ENCODE measurements at regions not wholly inside any gene's neighbourhood (a gene's known extent, or its start where the extent isn't known, plus 50 kb on each side); places are given as distances from the start of the nearest gene placed in this dataset.
A peak's percentile ranks its signal among the peaks of the same experiment; 100 is the strongest.
"Not testable (repeated sequence)": the region's sequence is repeated elsewhere in the genome, so short reads cannot be mapped to it uniquely, and the experiment has no call there.

DNA sequence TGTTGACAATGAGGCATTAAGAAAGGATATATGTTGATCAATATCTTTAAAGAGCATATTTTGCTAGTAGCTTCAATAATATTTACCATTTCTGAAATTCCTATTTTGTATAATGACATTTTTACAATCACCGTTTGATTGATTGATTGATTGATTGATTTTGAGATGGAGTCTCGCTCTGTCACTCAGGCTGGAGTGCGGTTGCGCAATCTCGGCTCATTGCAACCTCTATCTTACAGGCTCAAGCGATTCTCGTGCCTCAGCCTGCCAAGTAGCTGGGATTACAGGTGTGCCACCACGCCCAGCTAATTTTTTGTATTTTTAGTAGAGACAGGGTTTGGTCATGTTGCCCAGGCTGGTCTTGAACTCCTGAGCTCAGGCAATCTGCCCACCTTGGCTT, 150.9 kb upstream of the TEX13D start:
- not testable (repeated sequence) for DNase-seq (ENCODE audit: low spot score)

DNA sequence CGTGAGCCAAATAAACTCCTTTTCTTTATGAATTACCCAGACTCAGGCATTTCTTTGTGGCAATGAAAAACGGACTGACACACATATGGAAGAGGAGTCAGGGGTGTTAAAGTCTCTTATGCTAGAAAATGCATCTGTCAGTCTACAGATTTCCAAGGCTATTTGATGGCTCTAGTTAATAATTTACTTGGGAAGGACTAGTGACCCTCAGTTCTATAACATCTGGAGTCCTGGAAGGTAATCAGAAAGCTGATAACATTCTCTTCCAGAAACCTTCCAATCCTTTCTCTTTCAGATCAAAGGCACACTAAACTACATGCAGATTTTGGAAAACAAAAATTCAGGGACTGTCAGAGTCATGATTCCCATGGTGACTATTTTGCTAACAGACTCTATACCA, 142.0 kb upstream of the TEX13D start:
- no peak for DNase-seq (ENCODE audit: low spot score)

DNA sequence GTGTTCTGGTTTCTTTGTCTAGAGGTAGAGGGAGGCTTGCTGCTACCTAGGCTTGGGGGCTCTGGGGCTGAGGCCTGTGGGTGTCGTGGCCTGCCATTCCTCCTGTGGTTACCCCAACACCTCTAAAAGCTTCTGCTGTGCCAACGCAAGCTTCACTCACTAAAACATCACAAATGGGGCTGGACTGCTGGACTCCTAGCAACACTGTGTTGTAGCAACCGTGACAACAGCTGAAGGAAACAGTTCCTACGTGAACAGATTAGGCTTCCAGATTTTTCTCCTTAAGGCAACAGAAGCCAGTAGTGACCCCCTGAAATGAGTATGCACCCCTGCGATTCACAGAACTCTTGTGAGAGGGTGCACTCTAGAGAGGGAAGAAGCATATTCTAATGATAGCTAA, 138.3 kb upstream of the TEX13D start:
- no peak for DNase-seq (ENCODE audit: low spot score)

DNA sequence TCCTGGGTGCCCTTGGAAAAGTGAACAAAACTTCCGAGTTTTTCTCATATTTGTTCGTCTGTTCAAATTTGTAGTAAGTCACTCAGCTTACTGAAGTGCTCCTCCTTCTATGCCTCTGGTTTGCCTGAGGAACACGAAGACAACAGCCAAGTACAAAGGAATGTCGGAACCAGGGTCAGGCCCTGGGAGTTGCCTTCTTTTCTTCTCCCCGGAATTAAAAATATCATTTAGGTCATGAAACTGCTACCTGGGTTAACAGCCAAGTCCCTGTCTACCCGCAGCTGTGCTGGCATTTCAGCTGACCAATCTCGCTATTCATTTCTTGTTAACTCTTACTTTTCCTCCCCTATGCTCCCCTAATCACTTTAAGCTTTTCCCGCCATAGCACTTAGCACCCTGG, 137.6 kb upstream of the TEX13D start:
- DNase-seq (ENCODE audit: low spot score), result no peak

DNA sequence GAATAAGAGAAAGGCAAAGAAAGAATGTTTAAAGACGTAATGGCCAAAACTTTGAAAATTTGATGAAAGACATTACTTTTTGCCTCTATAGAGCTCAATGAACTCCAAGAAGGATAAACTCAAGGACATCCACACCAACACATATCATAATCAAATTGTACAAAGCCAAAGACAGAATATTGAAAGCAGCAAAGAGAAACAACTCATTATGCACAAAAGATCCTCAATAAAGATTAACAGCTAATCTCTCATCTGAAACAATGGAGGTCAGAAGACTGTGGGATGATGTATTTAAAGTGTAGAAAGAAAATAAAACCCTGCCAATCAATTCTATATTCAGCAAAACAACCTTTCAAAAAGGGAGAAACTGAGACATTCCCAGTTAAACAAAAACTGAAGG, 129.1 kb upstream of the TEX13D start:
- DNase-seq (ENCODE audit: low spot score), result no peak

DNA sequence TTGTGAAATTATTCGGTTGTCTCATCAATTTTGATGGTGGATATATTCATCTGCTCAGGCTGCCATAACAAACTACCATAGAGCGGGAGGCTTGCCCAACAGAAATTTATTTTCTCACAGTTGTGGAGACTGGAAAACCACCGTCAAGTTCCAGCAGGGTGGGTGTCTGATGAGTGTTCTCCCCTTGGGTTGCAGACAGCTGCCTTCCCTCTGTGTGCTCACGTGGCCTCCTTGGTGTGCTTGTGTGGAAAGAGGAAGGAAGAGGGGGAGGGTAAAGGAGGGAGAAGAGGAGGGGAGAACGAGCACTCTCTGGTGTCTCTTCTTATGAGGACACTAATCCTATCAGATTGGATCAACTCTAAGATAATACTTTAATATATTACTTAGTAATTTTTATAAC, 123.8 kb upstream of the TEX13D start:
- no peak for DNase-seq (ENCODE audit: low spot score)

DNA sequence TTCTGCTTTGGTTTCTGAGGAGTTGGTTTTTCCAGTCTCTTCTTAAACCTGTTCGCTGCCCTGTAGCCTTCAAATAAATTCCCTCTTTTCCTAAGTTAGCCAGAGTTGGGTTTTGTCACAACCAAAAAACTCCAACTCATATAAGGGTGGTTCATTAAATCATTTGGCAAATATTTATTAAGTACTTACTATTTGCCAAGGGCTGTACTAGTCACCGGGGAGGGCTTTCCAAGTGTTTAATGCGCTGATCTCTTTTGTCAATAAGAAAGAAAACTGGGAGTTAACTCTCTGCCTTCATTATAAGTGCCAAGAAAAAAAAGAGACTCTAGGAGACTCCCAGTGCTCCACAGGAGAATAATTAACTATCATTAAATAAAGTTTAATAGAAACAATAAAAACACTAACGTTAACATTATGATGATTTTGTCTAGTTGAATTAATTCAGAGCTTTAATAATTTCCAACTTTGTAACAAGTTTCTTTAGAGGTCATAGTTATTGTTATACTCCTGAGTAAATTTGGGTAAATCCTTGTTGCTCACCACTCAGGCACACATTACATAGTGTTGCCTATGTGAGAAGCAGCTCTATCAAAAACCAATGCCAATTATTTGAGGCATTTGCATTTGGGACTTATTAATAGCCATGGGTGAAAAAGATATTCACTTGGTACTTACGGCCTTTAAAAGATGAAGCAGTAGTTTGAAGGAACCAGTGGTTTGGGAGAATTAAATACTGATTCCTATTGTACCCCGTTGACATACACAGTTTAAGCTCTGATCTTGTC, 122.5 kb upstream of the TEX13D start:
- DNase-seq (ENCODE audit: low spot score), result no peak

DNA sequence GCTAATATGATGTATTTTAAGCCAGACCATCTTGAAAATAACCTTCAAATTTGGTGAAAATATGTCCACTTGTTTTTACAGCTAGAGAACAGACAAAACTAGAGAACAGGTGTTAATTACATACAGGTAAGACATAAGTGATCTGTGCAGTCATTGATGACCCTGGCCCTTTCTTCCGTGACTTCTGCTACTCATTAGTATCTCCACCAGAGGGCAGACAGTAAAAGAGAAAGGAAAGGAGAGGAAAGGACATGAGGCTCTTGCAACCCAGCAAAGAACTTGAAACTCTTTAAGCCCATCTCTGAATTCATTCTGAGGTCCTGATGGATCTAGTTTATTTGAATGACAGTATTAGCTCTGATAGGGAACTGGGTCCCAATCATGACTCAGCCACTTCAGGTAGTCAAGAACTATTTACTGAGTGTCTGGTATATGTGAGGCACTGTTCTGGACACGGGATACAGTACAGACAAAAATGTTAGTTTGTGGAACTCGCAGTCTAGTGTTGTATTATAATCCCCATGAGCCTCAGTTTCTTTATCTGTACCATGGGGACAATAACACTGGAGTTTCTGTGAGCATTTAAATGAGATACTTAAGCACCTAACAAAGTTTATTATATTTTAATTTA, 121.0 kb upstream of the TEX13D start:
- peak; percentile 8 for DNase-seq (ENCODE audit: low spot score)

DNA sequence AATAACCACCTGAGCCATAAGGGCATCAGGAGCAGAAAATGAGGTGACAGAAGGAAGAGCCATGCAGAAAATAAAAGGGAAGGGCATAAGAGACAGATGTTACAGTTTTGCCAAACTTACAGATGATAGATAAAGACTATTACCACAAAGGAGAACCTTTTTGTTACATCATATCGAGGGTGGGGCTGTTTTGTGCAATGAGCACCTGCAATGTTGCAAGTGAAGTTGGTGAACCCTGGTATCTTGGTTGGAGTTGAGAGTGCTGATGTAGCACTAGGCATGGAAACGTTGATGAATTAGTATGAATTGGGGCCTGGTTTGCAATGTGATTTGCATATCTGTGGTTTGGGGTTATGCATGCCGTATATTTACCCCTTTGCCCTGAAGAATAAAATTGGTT, 119.8 kb upstream of the TEX13D start:
- no peak for DNase-seq (ENCODE audit: low spot score)

DNA sequence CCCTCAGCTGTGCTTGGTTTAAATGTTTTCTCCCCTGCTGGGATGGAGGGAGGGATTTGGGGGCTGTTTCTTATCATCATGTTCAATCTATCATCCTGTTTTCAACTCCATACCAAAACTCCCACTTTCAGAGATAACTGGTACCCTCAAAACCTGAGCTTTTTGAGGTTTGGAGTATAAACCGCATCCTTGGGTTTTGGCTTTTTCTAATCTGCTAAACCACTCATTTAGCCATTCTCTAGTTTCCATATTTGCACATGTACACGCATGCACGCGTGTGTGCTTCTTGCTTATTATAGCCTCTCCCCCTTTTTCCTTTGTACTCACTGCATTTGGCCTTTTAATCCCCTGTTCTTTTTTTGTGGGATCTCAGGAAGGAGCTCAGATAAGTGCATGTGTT, 116.7 kb upstream of the TEX13D start:
- DNase-seq (ENCODE audit: low spot score), result no peak

DNA sequence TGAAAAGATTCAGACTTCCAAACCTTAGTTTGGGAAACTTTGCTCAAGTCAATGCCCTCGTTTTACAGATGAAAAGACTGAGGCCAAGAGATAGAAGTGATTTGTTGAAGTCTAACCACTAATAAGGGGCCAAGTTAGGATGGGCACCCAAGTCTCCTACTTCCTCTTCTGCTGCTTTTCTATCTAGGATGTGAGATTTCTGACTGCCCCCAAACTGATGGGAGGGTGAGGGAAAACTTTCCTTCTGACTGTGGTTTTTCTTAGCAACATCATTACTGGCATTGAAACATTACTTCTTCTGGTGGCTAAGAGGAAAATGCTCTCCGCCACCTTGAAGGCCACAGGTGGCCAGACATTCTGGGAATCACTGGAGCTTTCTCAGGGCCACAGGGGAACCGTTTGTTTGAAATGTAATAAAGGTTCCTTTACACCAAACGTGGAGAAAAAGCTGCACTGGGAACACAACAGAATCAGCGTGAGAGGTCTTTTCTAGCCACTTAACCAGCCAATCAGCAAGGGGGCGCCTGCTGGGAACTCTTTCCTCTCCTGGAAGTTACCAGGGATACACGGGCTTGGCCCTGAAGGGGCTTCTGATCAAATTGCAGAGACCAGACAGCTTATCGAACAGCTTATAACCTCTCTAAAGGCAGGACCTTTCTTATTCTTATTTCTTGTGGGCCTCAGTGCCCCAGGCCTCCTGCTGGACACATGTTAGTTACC, 115.9 kb upstream of the TEX13D start:
- DNase-seq (ENCODE audit: low spot score), result no peak

DNA sequence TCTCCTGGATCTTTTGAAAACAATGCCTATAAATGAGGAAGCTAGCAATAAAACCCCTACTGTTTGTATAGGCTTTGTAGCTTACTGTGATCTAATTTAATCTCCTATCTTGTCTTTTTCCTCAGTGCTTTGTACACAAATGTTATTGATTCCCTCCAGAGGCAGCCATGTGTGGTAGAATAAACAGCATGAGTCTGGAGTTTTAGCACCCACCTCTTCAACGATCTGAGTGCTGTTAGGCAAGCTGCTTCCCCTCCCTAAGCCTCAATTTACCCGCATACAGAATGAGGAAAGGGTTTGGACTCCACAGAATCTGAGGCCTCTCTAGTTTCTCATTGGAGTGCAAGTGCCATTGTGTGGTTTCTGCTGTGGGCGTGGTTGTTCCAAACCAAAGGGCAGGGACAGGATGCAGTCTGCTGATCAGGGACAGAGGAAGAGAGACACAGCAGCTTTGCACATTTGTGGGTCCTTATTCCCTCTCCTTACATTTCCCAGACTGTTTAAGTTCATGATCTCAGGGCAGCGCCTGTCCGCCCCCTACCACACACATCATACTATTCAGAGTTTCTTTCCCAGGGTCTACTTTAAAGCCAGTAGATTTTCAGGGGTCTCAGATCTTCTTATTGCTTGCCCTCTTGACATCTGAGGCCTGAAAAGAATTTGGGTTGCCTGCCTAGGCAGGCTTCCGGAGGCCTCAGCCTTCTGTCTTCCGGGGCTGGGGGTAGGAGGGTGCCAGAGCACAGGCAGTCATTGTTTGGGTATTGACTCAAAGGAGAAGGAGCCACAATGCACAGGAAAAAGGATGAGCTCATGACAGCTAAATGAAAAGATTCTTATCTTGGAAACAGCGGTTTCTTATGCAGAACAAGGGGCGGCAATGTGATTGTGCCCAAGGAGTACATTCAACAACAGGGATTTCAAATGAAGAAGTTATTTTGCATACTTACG, 114.9 kb upstream of the TEX13D start:
- peak; percentile 3 for DNase-seq (ENCODE audit: low spot score)

DNA sequence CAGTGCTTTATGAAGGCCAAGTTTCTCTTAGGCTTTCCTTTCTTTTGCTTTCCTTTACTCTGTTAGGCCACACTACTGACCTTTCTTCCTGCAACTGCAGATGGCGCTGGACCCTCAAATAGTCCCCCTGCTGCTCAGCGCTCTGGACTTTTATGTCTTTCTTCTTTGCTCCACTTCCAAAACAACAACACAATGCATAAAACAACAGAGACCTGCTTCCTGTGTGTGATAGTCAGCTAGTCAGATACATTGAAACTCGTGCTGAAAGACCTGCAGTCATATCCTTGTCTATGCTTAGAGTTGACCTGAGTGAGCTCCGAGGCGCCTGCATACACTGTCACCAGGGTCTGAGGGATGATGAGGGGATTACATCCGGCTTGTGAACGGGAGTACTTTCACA, 108.9 kb upstream of the TEX13D start:
- DNase-seq (ENCODE audit: low spot score), result no peak

DNA sequence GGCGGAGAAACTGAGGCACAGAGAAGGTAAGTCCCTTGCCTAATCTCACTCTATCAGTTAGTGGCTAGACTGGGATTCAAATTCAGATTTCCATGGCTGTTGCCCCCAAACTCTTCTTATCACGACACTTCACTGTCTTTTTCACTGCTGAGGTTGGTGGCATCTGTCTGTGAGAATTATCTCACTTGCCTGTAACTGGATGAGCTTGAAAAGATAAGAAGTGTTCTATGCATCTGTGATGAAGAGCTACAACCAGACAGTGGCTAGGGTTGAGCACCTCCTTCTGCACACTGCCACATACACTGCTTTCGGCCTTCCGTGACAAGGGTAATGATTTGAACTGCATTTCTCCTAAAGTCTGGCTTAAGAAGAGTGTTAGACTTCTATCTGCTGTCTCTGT, 107.9 kb upstream of the TEX13D start:
- DNase-seq (ENCODE audit: low spot score), result no peak

DNA sequence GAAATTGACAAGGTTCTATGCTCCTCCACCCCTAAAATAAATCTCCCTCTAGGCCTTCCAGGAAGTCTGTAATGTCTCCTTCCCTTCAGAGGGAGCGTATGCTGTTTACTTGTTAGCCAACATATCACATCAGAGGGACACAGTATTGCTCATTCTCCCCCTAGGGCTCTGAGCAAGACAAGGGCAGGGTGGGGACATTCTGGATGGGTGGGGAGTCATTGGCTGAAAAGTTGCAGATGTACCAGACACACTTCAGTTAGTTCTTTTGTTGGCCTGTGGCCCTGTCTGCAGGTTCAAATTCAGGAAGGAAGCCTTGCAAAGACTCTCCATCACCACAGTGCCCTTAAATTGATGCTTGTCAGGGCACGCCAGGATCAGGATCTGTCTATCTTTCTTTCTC, 106.3 kb upstream of the TEX13D start:
- no peak for DNase-seq (ENCODE audit: low spot score)

DNA sequence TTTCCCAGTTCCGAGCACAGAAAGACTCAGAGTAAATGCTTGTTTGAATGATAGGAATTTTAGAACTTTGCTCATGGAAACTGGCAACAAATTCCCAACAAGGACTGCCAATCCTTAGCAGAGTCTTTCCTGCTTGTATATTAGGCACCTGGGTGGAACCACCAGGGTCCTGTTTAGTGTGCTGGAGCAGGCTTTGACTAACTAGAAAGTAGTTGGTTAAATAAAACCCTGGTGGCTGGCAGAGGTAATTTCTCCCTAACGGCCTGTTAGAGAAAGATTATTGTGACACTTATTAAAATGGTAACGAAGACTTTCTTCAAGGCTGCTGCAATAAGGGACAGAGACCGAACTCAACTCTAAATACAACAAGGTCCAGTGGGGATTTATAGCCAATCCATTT, 103.6 kb upstream of the TEX13D start:
- DNase-seq (ENCODE audit: low spot score), result no peak

DNA sequence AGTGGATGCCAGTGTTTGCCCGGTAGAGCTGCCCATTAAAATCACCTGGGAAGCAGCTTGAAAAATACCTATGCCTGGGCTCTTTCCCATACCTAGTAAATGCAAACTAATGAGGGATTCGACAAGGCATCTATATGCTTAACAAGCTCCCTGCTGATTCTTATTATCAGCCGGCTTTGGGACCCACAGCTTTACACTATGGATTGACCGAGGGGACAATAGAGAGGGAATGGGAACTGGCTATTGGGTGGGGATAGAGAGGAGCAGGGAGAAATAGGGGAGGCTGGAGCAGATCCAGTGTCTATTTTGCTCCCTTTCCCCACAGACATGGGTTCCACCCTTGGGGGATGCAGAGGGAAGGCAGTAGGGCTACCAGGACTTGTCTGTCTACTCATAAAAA, 103.1 kb upstream of the TEX13D start:
- DNase-seq (ENCODE audit: low spot score), result no peak

DNA sequence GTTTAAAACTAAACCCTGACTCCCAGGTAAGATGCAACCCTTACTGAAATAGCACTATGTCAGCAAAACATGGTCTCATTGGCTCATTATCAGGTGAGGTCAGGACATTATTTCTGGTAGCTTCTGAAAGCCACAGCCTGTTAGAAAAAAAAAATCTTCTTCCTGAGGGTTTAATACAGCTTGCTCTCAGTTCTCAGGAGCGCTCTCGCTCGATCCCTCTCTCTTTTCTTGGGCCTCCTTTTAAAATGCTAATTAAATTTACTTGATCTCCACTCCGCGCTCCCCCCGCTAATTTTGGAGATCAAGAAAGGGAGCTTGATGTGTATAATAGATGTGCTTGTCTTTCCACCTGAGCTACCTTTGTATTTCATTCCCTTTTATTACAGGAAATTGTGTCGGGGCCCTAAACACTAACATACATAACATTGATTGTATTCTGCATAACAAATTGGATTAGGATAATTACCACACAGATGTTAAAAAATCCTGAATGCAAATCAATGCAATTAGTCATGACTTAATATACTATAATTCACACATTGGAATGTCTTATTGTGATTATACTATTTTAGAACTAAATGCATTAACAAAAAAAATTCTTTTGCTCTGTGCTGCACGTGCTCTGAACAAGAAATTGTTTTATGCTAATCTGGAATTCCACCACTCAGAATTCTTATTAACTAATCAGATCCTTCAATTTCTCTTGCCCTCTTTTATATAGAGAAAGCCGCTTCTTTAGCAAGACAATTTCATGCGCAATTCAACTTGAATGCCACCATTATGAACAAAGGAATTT, 101.6 kb upstream of the TEX13D start:
- no peak for DNase-seq (ENCODE audit: low spot score)

DNA sequence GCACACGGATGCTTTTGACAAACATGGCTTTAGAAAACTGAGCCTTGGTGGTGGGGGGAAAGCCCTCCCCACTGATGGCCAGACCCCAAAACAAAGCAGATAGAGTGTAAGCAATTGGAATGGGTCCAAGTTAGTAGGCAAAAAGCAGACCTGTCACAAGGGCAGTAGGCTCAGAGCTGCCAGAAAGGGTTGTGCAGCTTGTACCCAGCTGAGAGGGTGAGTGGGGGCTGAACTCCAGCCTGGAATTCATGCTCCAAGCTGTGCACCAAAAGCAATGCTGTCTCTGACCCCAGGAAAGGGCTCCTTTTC, 101.1 kb upstream of the TEX13D start:
- DNase-seq (ENCODE audit: low spot score), result no peak

DNA sequence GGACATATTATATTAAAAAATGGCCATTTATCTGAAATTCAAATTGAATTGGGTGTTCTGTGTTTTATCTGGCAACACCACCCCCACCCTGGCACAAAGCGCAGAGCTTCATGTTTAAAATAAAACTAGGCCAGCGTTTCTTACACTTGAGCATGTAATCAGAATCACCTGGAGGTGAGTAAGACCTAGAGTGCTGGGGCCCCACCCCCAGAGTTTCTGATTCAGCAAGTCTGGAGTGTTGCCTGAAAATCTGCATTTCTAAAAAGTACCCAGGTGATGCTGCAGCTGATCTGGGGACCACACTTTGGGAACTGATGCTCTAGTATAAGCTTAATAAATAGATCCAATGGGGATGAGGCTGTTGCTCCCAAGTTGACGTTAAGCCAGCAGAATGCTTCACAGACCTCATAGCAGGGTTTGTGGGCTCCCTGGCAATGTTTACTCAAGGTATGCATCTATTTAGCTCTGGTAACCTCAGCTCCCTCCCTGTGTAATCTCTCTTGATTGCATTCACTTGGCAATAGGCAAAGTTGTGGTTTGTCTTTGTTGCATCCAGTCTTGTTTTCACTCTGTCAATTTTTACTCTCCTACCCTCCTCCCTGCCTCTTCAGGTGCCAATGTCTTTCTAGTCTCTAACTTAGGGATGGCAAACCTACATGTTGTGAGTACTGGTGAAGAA, 99.8 kb upstream of the TEX13D start:
- no peak for DNase-seq (ENCODE audit: low spot score)

DNA sequence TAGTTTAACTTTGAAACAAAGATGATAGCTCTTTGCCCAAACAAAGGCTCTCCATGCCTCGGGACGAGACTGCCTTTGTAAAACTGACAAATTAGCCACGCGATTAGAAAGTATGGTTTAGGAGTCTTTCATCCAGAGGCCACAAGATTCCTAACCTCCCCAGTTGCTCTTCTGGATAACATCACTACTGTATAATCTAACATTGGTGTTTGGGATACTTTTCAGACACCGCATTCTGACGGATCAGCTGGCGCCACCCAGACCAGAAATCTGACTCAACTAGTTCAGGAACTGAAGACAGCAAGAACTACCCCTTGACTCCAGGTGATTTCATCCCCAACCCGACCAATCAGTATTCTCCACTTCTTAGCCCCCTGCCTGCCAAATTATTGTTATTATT, 98.1 kb upstream of the TEX13D start:
- no peak for DNase-seq (ENCODE audit: low spot score)

All from germinal center (tissue), 1 donor.